Effector memory CD8-positive, alpha-beta T cell (primary cell): ENCODE measurements at regions not wholly inside any gene's neighbourhood (a gene's known extent, or its start where the extent isn't known, plus 50 kb on each side); places are given as distances from the start of the nearest gene placed in this dataset.
"Not testable (repeated sequence)": the region's sequence is repeated elsewhere in the genome, so short reads cannot be mapped to it uniquely, and the experiment has no call there.

Source experiments
- ATAC-seq: fragments of 150-1000 bp; cut with Tn5 transposase; replicated peaks from 2 replicates; pipeline ENCODE4 v1.10.0; 2021; ENCODE audit warnings: mild to moderate bottlenecking, moderate library complexity
- DNase-seq, 3 experiments: peaks; one replicate each; pipeline ENCODE4 v3.0.0; 2021
- H3K27ac Mint-ChIP-seq, 2 donors: one replicate each; pipeline ENCODE4 v1.8.0; 2022; ENCODE audit warnings: mild to moderate bottlenecking in 2 of 2, mixed read lengths in 2 of 2, moderate library complexity in 2 of 2
- H3K27me3 Mint-ChIP-seq, 2 donors: one replicate each; pipeline ENCODE4 v1.8.0; 2022; ENCODE audit warnings: mixed read lengths in 2 of 2
- H3K36me3 Mint-ChIP-seq: one replicate; pipeline ENCODE4 v1.8.0; 2022; ENCODE audit warnings: mild to moderate bottlenecking, moderate library complexity, mixed read lengths; ENCODE audit not compliant: insufficient read depth
- H3K4me1 Mint-ChIP-seq, 2 donors: one replicate each; pipeline ENCODE4 v1.8.0; 2022; ENCODE audit warnings: low read depth in 2 of 2, mixed read lengths in 2 of 2
- H3K4me3 Mint-ChIP-seq, 2 donors: one replicate each; pipeline ENCODE4 v1.8.0; 2022; ENCODE audit warnings: mild to moderate bottlenecking in 2 of 2, mixed read lengths in 2 of 2, moderate library complexity in 2 of 2
- H3K9me3 Mint-ChIP-seq, 2 donors: one replicate each; pipeline ENCODE4 v1.8.0; 2022; ENCODE audit warnings: mixed read lengths in 2 of 2

- no peaks in the 10 kb centered on the region for H3K36me3 Mint-ChIP-seq
- ATAC-seq (no peak), DNase-seq (no peak)
- H3K27ac Mint-ChIP-seq, result no peak overlapping the region
- H3K4me1 Mint-ChIP-seq, result peaks cover 5% of the 10 kb centered on the region in 2 donors
- no peak overlapping the region for H3K4me3 Mint-ChIP-seq
- H3K9me3 Mint-ChIP-seq, result no peaks in the 10 kb centered on the region
- no peaks in the 10 kb centered on the region for H3K27me3 Mint-ChIP-seq
Measured at GRCh38 chr2:176926453-176926852, 286.1 kb upstream of the HNRNPA3 start.

GRCh38 chr2:176929387-176929786 is 283.2 kb upstream of the HNRNPA3 start:
- not testable (repeated sequence) for H3K27me3 Mint-ChIP-seq, H3K4me3 Mint-ChIP-seq, H3K27ac Mint-ChIP-seq

GRCh38 chr2:176931588-176932563 is 280.7 kb upstream of the HNRNPA3 start:
- Mint-ChIP-seq H3K36me3 (peaks cover 7% of the 10 kb centered on the region), H3K27ac (peak overlapping the region; percentile 91 to 93), H3K4me3 (peak overlapping the region; percentile 63 to 67), H3K9me3 (no peaks in the 10 kb centered on the region), H3K4me1 (peaks cover 11 to 15% of the 10 kb centered on the region in 2 donors), H3K27me3 (no peaks in the 10 kb centered on the region)
- peak; percentile 28 to 44 (median 36) for DNase-seq
- peak; percentile 95 for ATAC-seq

More at GRCh38 chr2:176929387-176929786, 283.2 kb upstream of the HNRNPA3 start:
- not testable (repeated sequence) for DNase-seq, H3K9me3 Mint-ChIP-seq, H3K36me3 Mint-ChIP-seq, ATAC-seq
- peaks cover 10 to 11% of the 10 kb centered on the region in 2 donors for H3K4me1 Mint-ChIP-seq

- Mint-ChIP-seq H3K36me3 (peaks cover 7% of the 10 kb centered on the region), H3K27me3 (no peaks in the 10 kb centered on the region), H3K4me1 (peaks cover 13 to 15% of the 10 kb centered on the region in 2 donors), H3K27ac (peak overlapping the region in 1 of 2 donors; percentile 24), H3K4me3 (no peak overlapping the region), H3K9me3 (no peaks in the 10 kb centered on the region)
- DNase-seq (no peak), ATAC-seq (no peak)
Measured at GRCh38 chr2:176934131-176934530, 278.5 kb upstream of the HNRNPA3 start.

- Mint-ChIP-seq H3K4me3 (no peak overlapping the region), H3K4me1 (peaks cover 13 to 15% of the 10 kb centered on the region in 2 donors), H3K9me3 (no peaks in the 10 kb centered on the region), H3K27me3 (no peaks in the 10 kb centered on the region), H3K27ac (no peak overlapping the region), H3K36me3 (peaks cover 7% of the 10 kb centered on the region)
- ATAC-seq (no peak), DNase-seq (no peak)
Measured at GRCh38 chr2:176934869-176935415, 277.7 kb upstream of the HNRNPA3 start.

- no peak for DNase-seq
- Mint-ChIP-seq H3K36me3 (peaks cover 7% of the 10 kb centered on the region), H3K27me3 (no peaks in the 10 kb centered on the region), H3K27ac (no peak overlapping the region), H3K4me3 (no peak overlapping the region), H3K9me3 (no peaks in the 10 kb centered on the region), H3K4me1 (peaks cover 13 to 15% of the 10 kb centered on the region in 2 donors)
- no peak for ATAC-seq
Measured at GRCh38 chr2:176935543-176936102, 277.0 kb upstream of the HNRNPA3 start.

- Mint-ChIP-seq H3K36me3 (peaks cover 7% of the 10 kb centered on the region), H3K4me3 (no peak overlapping the region), H3K4me1 (peaks cover 8 to 11% of the 10 kb centered on the region in 2 donors), H3K27ac (no peak overlapping the region), H3K9me3 (no peaks in the 10 kb centered on the region), H3K27me3 (no peaks in the 10 kb centered on the region)
- DNase-seq, result no peak
- ATAC-seq, result no peak
Measured at GRCh38 chr2:176936410-176936809, 276.2 kb upstream of the HNRNPA3 start.

- peaks cover 0 to under 1% of the 10 kb centered on the region in 2 donors for H3K9me3 Mint-ChIP-seq
- H3K27ac Mint-ChIP-seq, result no peak overlapping the region
- peaks cover 2 to 4% of the 10 kb centered on the region in 2 donors for H3K4me1 Mint-ChIP-seq
- H3K36me3 Mint-ChIP-seq, result no peaks in the 10 kb centered on the region
- DNase-seq, result no peak
- peaks cover 0 to 7% of the 10 kb centered on the region in 2 donors for H3K27me3 Mint-ChIP-seq
- H3K4me3 Mint-ChIP-seq, result no peak overlapping the region
- ATAC-seq, result no peak
Measured at GRCh38 chr2:176944998-176945397, 267.6 kb upstream of the HNRNPA3 start.

GRCh38 chr2:176947754-176948153 is 264.8 kb upstream of the HNRNPA3 start:
- no peaks in the 10 kb centered on the region for H3K36me3 Mint-ChIP-seq
- ATAC-seq, result no peak
- peaks cover 5 to 7% of the 10 kb centered on the region in 2 donors for H3K27me3 Mint-ChIP-seq
- H3K4me1 Mint-ChIP-seq, result peaks cover 2 to 4% of the 10 kb centered on the region in 2 donors
- no peak for DNase-seq
- peaks cover 4 to 7% of the 10 kb centered on the region in 2 donors for H3K9me3 Mint-ChIP-seq
- no peak overlapping the region for H3K4me3 Mint-ChIP-seq
- no peak overlapping the region for H3K27ac Mint-ChIP-seq

GRCh38 chr2:176951218-176951617 is 261.4 kb upstream of the HNRNPA3 start:
- not testable (repeated sequence) for H3K4me1 Mint-ChIP-seq, H3K9me3 Mint-ChIP-seq, DNase-seq, ATAC-seq, H3K27ac Mint-ChIP-seq, H3K4me3 Mint-ChIP-seq, H3K36me3 Mint-ChIP-seq
- H3K27me3 Mint-ChIP-seq, result peaks cover 9 to 31% of the 10 kb centered on the region in 2 donors

GRCh38 chr2:176956791-176957190 is 255.8 kb upstream of the HNRNPA3 start:
- H3K36me3 Mint-ChIP-seq, result no peaks in the 10 kb centered on the region
- H3K4me3 Mint-ChIP-seq, result no peak overlapping the region
- H3K27ac Mint-ChIP-seq, result no peak overlapping the region
- no peaks in the 10 kb centered on the region for H3K9me3 Mint-ChIP-seq
- peaks cover 0 to 2% of the 10 kb centered on the region in 2 donors for H3K4me1 Mint-ChIP-seq
- no peak for ATAC-seq
- no peak for DNase-seq
- H3K27me3 Mint-ChIP-seq, result peaks cover 20 to 30% of the 10 kb centered on the region in 2 donors

- DNase-seq (no peak), ATAC-seq (no peak)
- Mint-ChIP-seq H3K9me3 (no peaks in the 10 kb centered on the region), H3K36me3 (no peaks in the 10 kb centered on the region), H3K27me3 (peaks cover 34 to 38% of the 10 kb centered on the region in 2 donors), H3K27ac (no peak overlapping the region), H3K4me3 (no peak overlapping the region), H3K4me1 (peaks cover 0 to 2% of the 10 kb centered on the region in 2 donors)
Measured at GRCh38 chr2:176959614-176960013, 253.0 kb upstream of the HNRNPA3 start.

GRCh38 chr2:176960061-176960460 is 252.5 kb upstream of the HNRNPA3 start:
- Mint-ChIP-seq H3K4me3 (no peak overlapping the region), H3K36me3 (no peaks in the 10 kb centered on the region), H3K27me3 (peaks cover 34% of the 10 kb centered on the region in 2 donors), H3K4me1 (peaks cover 0 to 2% of the 10 kb centered on the region in 2 donors), H3K9me3 (no peaks in the 10 kb centered on the region), H3K27ac (no peak overlapping the region)
- DNase-seq (no peak), ATAC-seq (no peak)
